K562 (cell line): ENCODE measurements at regions not wholly inside any gene's neighbourhood (a gene's known extent, or its start where the extent isn't known, plus 50 kb on each side); places are given as distances from the start of the nearest gene placed in this dataset.

Source experiments
- ATAC-seq: fragments of 200-7000 bp; cut with Tn5 transposase; 3 replicates; pipeline ENCODE4 v1.9.1; 2020; ENCODE audit warnings: moderate library complexity
- BruUV-seq: library from RNA; stranded (reverse); fragments of 400-500 nt; replicated peaks from 2 replicates; lab custom pipeline; 2021; lab: Mats Ljungman, UMichigan
- CTCF ChIA-PET: fragments of 300-600 bp; formaldehyde crosslinking; extraction: SDS; loops from one replicate; lab custom pipeline; 2021; ENCODE audit warnings: low intra/inter-chr PET ratio; lab: Yijun Ruan, JAX
- POLR2A ChIA-PET: fragments of 300-600, 350-650 bp; sonication (Branson Sonifier 250); formaldehyde crosslinking; extraction: SDS; loops from one replicate; lab custom pipeline; 2021; ENCODE audit warnings: antibody characterized with exemption, inconsistent platforms; lab: Yijun Ruan, JAX
- DNase-seq, 4 experiments: peaks; one replicate each; pipeline versions ENCODE4 v3.0.0 to v3.0.0-alpha.2; 2011 to 2018; ENCODE audit warnings: low spot score in 3 of 4, mixed read lengths in 3 of 4; ENCODE audit errors: extremely low read depth in 1 of 4
- FAIRE-seq: peaks from 2 replicates; lab custom pipeline; 2011; peaks lifted over from hg19 to GRCh38; lab: Jason Lieb, UNC
- H2AFZ ChIP-seq: 2 replicates; pipeline ENCODE4 v1.6.0; 2011; ENCODE audit warnings: low read depth, low read length, control low read depth, inconsistent platforms
- H3K27ac ChIP-seq: fragments of 200-600 bp; 3 replicates; pipeline ENCODE4 v1.8.0; 2011; ENCODE audit warnings: low read depth, mild to moderate bottlenecking, control low read depth, inconsistent platforms, low read length, moderate library complexity, mixed read lengths; ENCODE audit errors: extremely low read depth
- H3K27me3 ChIP-seq, 2 experiments: fragments of 300-600 bp in 1 of 2; 2 replicates in 1 of 2; 3 replicates in 1 of 2; pipeline versions ENCODE4 v1.6.0 to v1.8.0; 2011; ENCODE audit warnings: inconsistent platforms in 2 of 2, low read length in 2 of 2, mild to moderate bottlenecking in 1 of 2, mixed read lengths in 1 of 2, moderate library complexity in 1 of 2; ENCODE audit not compliant: control insufficient read depth in 2 of 2, insufficient read depth in 2 of 2
- H3K36me3 ChIP-seq: fragments of 300-600 bp; 3 replicates; pipeline ENCODE4 v1.8.0; 2011; ENCODE audit warnings: mild to moderate bottlenecking, low read length, inconsistent platforms; ENCODE audit not compliant: control insufficient read depth, insufficient read depth
- H3K4me1 ChIP-seq, 2 experiments: fragments of 200-600 bp in 1 of 2; replicated peaks in 1 of 2; 2 replicates in 1 of 2; 3 replicates in 1 of 2; pipeline versions ENCODE4 v1.5.1 to v1.8.0; 2011; ENCODE audit warnings: inconsistent platforms in 2 of 2, low read length in 2 of 2, mild to moderate bottlenecking in 1 of 2, mixed read lengths in 1 of 2, moderate library complexity in 1 of 2; ENCODE audit not compliant: control insufficient read depth in 2 of 2, insufficient read depth in 2 of 2
- H3K4me2 ChIP-seq: 2 replicates; pipeline ENCODE4 v1.6.1; 2011; ENCODE audit warnings: low read length, control low read depth, inconsistent platforms, mixed read lengths; ENCODE audit not compliant: insufficient read depth
- H3K4me3 ChIP-seq: fragments of 200-600 bp; sonication (generic), shearing (Covaris generic); 2 replicates; pipeline ENCODE4 v1.5.1; 2016; ENCODE audit warnings: control low read depth, inconsistent platforms
- H3K79me2 ChIP-seq: fragments of 200-600 bp; 3 replicates; pipeline ENCODE4 v1.8.0; 2011; ENCODE audit warnings: low read length, inconsistent platforms; ENCODE audit not compliant: control insufficient read depth, insufficient read depth
- H3K9ac ChIP-seq, 2 experiments: 2 replicates each; pipeline versions ENCODE4 v1.6.0 to v1.6.1; 2011; ENCODE audit warnings: low read depth in 2 of 2, low read length in 2 of 2, control low read depth in 1 of 2, inconsistent platforms in 1 of 2, mild to moderate bottlenecking in 1 of 2, mixed read lengths in 1 of 2; ENCODE audit not compliant: insufficient read depth in 1 of 2
- H3K9me1 ChIP-seq: one replicate; pipeline ENCODE4 v1.6.0; 2011; ENCODE audit warnings: inconsistent platforms, mild to moderate bottlenecking, low read length, moderate library complexity; ENCODE audit not compliant: control insufficient read depth, insufficient read depth
- H3K9me3 ChIP-seq: replicated peaks from 2 replicates; pipeline ENCODE4 v1.5.1; 2011; ENCODE audit warnings: low read depth, low read length, inconsistent platforms; ENCODE audit not compliant: control insufficient read depth, insufficient read depth
- H4K20me1 ChIP-seq: replicated peaks from 2 replicates; pipeline ENCODE4 v1.6.1; 2011; ENCODE audit warnings: low read length, inconsistent platforms, mixed read lengths; ENCODE audit not compliant: control insufficient read depth, insufficient read depth
- BACH1 ChIP-seq: fragments of 200-800 bp; sonication (Bioruptor generic); IDR thresholded peaks from 2 replicates; pipeline ENCODE4 v1.6.1; 2016; ENCODE audit warnings: missing genetic modification characterization, missing compliant biosample characterization
- BHLHE40 ChIP-seq: IDR thresholded peaks from 2 replicates; pipeline ENCODE4 v1.6.1; 2011; ENCODE audit warnings: low read length, improper control_type of control experiment
- CREM ChIP-seq: IDR thresholded peaks from 2 replicates; pipeline ENCODE4 v1.6.1; 2014; ENCODE audit warnings: antibody characterized with exemption, low read depth
- ILF3 ChIP-seq: fragments of 450-650 bp; IDR thresholded peaks from 2 replicates; pipeline ENCODE4 v1.6.1; 2018; ENCODE audit warnings: antibody characterized with exemption, mild to moderate bottlenecking, moderate library complexity, borderline replicate concordance
- KLF10 ChIP-seq: fragments of 250-450 bp; sonication (Bioruptor Pico); IDR thresholded peaks from 2 replicates; pipeline ENCODE4 v1.6.1; 2021; ENCODE audit warnings: matching md5 sums
- MCM2 ChIP-seq: fragments of 450-650 bp; IDR thresholded peaks from 2 replicates; pipeline ENCODE4 v1.6.1; 2017; ENCODE audit warnings: low read depth, mild to moderate bottlenecking
- PBX2 ChIP-seq, 2 experiments: IDR thresholded peaks in 1 of 2; conservative IDR thresholded peaks in 1 of 2; 2 replicates each; pipeline ENCODE4 v1.6.1; 2016; ENCODE audit warnings: low read depth in 2 of 2, mild to moderate bottlenecking in 1 of 2, missing compliant biosample characterization in 1 of 2, missing genetic modification characterization in 1 of 2, moderate library complexity in 1 of 2
- ZFX ChIP-seq: sonication (generic); formaldehyde crosslinking; IDR thresholded peaks from 2 replicates; pipeline ENCODE4 v1.8.0; 2022; ENCODE audit warnings: mild to moderate bottlenecking, missing genetic modification reagents, moderate library complexity
- ZNF311 ChIP-seq: fragments of 250-450 bp; sonication (Bioruptor Pico); IDR thresholded peaks from 2 replicates; pipeline ENCODE4 v1.4.0; 2020; ENCODE audit warnings: mild to moderate bottlenecking, moderate library complexity
- ZNF586 ChIP-seq: fragments of 450-650 bp; formaldehyde crosslinking; conservative IDR thresholded peaks from 2 replicates; pipeline ENCODE4 v1.4.0; 2020; ENCODE audit warnings: mild to moderate bottlenecking, moderate library complexity
- ZSCAN32 ChIP-seq: fragments of 450-650 bp; formaldehyde crosslinking; IDR thresholded peaks from 2 replicates; pipeline ENCODE4 v1.4.0; 2020; ENCODE audit warnings: mild to moderate bottlenecking, moderate library complexity
- WGBS: fragments of 100-300 bp; shearing (Covaris generic); methylation state at CpG from one replicate; pipeline ENCODE4 v1.1.6; 2016; ENCODE audit warnings: low coverage, mixed read lengths; ENCODE audit not compliant: insufficient coverage; ENCODE audit errors: missing lambda C conversion rate; 5-methylcytosine and 5-hydroxymethylcytosine counted together
- in situ Hi-C: fragments of 300-500 bp; cut with MboI; formaldehyde crosslinking; loops from 4 replicates; pipeline ENCODE4 v1.15.0; 2018; ENCODE audit warnings: inconsistent platforms, mixed read lengths
- intact Hi-C: fragments of 100-400 bp; cut with micrococcal nuclease; formaldehyde crosslinking; loops from 2 replicates; pipeline ENCODE4 v1.14.2; 2022
- TF ChIP-seq, protein P1 (sequence below): fragments of 450-650 bp; formaldehyde crosslinking; IDR thresholded peaks from 2 replicates; pipeline ENCODE4 v1.4.0; 2022; ENCODE audit warnings: mild to moderate bottlenecking, moderate library complexity
- TF ChIP-seq, protein P2 (sequence below), 2 experiments: fragments of 450-650 bp in 1 of 2; sonication (generic) in 1 of 2; formaldehyde crosslinking in 1 of 2; IDR thresholded peaks in 1 of 2; conservative IDR thresholded peaks in 1 of 2; 2 replicates each; pipeline versions ENCODE4 v1.6.1 to v1.8.1; 2016 to 2023; ENCODE audit warnings: mild to moderate bottlenecking in 2 of 2, moderate library complexity in 2 of 2, inconsistent platforms in 1 of 2, missing genetic modification reagents in 1 of 2

DNA sequence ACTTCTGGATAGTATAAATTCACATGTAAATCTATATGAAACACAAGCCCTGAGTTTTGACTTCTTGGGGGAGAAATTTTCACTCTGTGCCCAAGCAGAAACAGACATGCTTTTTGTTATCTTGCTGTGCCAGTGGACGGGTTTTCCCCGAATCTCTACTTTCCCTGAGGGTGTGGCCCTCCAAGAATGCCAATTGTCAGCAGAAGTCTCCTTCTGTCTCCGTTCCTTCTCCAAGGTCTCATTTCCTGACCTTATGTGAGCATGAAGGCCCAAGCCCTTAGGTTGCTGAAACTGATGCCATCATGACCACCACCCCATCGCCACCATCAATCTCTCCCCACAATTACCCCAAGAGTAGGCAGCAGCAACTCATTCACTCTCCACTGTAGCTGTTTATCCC lies 253.8 kb downstream of the XXYLT1 start:
- no TSS peak for BruUV-seq
- in situ Hi-C loops, result no loop called here
- ChIA-PET POLR2A (interaction anchor here (0.7 kb wide), 1 partner anchor 9 kb away, joined by 3 read pairs; no protein-coding TSS in a partner anchor), CTCF (no interaction called here)
- no peak for ATAC-seq
- Histone ChIP-seq H3K4me3 (no peak overlapping the region), H3K27ac (no peak overlapping the region), H3K4me2 (no peak overlapping the region), H3K27me3 (peaks cover 32 to 79% of the 10 kb centered on the region in 2 experiments), H4K20me1 (no peaks in the 10 kb centered on the region), H3K9me1 (no peaks in the 10 kb centered on the region), H3K4me1 (no peaks in the 10 kb centered on the region), H2AFZ (no peak overlapping the region), H3K9ac (no peak overlapping the region), H3K36me3 (no peaks in the 10 kb centered on the region), H3K79me2 (no peaks in the 10 kb centered on the region), H3K9me3 (no peaks in the 10 kb centered on the region)
- no peak for DNase-seq
- TF ChIP-seq BHLHE40, result no peak
- TF ChIP-seq, protein P1, sequence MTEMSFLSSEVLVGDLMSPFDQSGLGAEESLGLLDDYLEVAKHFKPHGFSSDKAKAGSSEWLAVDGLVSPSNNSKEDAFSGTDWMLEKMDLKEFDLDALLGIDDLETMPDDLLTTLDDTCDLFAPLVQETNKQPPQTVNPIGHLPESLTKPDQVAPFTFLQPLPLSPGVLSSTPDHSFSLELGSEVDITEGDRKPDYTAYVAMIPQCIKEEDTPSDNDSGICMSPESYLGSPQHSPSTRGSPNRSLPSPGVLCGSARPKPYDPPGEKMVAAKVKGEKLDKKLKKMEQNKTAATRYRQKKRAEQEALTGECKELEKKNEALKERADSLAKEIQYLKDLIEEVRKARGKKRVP (CRISPR knock-in tag), result no peak
- TF ChIP-seq KLF10 (CRISPR knock-in tag), result no peak
- no peak for TF ChIP-seq ZNF586
- no peak for TF ChIP-seq ZSCAN32 (CRISPR knock-in tag)
- TF ChIP-seq ZFX (CRISPR knock-in tag), result no peak
- no peak for TF ChIP-seq ILF3
- TF ChIP-seq CREM, result no peak
- no peak for TF ChIP-seq PBX2 (CRISPR knock-in tag; IDR thresholded peaks at IDR 0.05; ENCODE audit: low read depth)
- TF ChIP-seq PBX2 (tag; conservative IDR thresholded peaks at IDR 0.05; ENCODE audit: low read depth), result no peak
- TF ChIP-seq MCM2, result no peak
- TF ChIP-seq BACH1 (tag), result no peak
- TF ChIP-seq, protein P2, sequence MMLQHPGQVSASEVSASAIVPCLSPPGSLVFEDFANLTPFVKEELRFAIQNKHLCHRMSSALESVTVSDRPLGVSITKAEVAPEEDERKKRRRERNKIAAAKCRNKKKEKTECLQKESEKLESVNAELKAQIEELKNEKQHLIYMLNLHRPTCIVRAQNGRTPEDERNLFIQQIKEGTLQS (IDR thresholded peaks at IDR 0.05), result no peak
- TF ChIP-seq, protein P2 (CRISPR knock-in tag; conservative IDR thresholded peaks at IDR 0.05), result no peak
- TF ChIP-seq ZNF311, result no peak
- WGBS, result 0% methylated on average over 4 of the region's 4 CpGs
- intact Hi-C loops, result no loop called here
- FAIRE-seq, result no peak
